ENCODE measurements at regions not wholly inside any gene's neighbourhood (a gene's known extent, or its start where the extent isn't known, plus 50 kb on each side); places are given as distances from the start of the nearest gene placed in this dataset.
A peak's percentile ranks its signal among the peaks of the same experiment; 100 is the strongest.

DNA sequence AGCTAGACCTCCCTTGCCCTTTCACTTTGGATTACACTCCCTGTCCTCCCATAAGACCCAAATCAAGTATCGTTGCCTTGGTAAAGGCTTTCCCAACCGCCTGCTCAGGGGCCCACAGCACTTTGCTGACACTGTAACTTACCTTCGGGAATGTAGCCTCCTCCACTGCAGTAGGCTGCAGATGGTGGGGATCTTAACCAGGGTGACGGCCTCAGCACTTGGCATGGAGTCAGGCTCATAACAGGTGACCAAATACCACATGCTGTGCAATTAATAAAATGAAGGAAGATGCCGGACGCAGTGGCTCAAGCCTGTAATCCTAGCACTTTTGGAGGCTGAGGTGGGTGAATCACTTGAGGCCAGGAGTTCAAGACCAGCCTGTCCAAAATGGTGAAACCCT lies 88.7 kb upstream of the IRF2BP2 start:
- no peak for DNase-seq (ENCODE audit: low spot score)

DNA sequence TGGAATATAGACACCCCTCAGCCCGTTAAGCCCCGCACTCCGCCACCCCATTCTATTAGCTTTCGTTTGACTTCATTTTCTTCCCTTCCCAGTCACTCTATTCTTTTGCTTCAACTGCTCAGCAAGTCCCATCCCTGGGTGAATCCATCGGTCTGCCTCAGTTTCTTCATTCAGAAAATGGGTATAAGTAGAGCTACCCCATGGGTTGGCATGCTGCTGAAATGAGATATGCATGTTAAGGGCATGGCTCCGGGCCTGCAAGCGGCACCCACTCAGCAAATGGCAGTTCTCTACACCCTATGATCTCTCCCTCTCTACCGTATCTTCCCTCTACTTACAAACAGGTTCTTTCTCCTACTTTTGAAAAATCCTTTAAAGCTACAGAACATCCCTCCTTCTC lies 87.8 kb upstream of the IRF2BP2 start:
- DNase-seq (ENCODE audit: low spot score), result no peak

DNA sequence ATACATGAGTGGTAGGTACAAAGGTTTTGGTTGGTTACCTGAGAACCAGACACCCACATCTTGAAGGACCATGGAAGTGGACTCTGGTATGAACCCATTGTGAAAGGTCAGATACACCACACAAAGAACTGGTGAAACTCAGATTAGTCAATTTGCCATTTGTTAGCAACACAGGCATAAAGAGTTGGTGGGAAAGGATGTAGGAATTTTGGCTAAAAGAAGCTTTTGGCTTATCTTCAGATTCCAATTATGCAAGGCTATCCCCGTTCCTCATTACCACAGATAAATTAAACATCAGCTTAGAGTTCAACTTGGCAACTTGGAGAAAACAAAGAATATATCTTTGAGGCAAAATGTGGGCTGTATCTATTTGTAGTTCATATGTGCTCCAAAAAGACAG lies 87.0 kb upstream of the IRF2BP2 start:
- DNase-seq (ENCODE audit: low spot score), result no peak

DNA sequence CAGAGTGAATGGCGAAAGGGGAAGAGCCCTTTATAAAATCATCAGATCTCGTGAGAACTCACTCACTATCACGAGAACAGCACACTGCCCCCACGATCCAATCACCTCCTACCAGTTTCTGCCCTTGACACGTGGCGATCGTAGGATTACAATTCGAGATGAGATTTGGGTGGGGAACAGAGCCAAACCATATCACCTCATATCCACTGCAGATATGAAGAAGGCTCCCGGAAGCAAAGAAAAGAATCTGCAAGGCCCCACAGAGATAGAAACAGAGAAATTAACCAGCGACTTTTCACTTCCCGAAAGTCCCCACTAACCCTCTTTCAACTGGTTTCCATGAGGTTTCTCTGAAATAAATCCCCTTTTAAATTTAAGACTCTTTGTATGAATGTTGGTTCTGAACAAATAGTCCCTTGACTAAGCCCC lies 86.2 kb upstream of the IRF2BP2 start:
- no peak for DNase-seq (ENCODE audit: low spot score)

DNA sequence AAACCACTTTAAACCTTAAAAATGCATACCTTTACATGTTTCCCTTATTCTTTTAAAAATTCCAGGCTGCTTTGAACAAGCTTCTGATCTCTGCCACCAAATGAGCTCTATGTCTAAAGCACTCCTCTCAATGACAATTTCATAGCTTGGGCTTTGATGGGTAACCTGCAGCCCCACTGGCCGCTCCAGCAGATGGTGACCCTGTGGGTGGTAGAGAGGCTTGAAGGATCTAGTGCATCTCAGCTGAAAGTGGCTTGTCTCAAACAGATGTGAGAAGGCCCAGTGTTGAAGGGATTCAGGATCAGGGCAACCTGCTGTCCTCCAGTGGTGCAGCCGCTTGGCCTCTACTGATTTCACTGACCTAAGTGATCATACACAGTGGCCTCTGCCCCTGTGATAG lies 84.7 kb upstream of the IRF2BP2 start:
- DNase-seq (ENCODE audit: low spot score), result no peak

DNA sequence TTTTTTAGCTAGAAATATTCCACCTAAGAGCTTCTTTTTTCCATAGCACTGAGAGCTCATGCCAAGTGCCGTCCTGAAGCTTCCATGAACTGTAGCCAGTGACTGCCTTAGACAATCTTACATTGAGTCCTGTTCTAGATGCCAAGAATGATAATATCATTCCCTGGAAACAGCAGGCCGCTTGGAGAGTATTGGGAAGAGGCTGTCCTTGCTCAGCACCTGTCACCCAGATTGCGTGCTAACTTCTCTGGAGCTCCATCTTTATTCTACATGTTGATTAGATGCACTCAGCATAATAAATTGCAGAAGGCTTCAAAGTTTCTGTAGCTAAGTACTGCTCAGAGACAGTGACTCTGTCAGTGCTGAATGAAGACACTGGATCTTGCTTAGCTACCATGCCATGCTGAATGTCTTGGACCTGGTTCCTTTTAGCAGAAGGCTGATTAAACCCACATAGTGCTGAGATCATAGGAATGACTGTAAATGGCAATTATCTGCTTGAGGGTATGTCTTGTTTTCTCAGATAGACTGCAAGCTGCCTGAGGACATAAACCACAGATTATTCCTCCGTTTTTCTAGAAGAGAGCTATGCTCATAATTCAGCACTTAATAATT lies 83.1 kb upstream of the IRF2BP2 start:
- DNase-seq (ENCODE audit: low spot score), result no peak

DNA sequence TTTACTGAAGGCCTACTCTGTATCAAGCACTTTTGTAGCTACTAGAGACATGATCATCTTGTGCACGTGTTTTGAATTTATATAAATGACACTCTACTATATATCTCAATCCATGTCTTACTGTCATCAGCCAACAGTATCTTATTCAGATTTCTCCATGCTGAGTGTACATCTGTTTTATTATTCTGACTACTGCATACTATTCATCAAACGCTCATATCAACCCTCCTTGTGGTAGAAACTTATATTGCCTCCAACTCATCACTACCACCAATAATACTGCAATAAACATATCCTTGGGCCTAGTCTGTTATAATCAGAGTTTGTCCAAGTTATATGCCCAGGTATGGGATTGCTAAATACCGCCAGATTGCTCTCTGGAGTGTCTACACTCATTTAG lies 81.6 kb upstream of the IRF2BP2 start:
- DNase-seq (ENCODE audit: low spot score), result no peak

DNA sequence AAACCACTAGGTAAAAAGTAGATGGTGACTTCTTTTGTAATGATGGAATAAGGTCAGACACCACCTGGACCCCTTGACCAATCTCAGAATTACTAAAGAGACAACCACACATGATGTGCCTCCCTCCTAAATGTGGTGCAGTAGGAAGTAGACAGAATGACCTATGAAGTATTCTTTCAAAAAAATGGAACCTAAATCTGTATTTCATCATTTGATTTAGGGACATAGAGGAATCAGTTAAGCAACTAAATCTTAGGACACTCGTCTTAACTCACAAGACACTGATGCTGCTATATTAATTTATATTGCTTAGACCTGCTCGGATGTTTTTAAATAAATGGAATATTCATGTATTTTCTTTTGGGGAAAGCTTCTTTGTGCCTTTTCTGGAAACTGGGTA lies 80.9 kb upstream of the IRF2BP2 start:
- DNase-seq (ENCODE audit: low spot score), result no peak

DNA sequence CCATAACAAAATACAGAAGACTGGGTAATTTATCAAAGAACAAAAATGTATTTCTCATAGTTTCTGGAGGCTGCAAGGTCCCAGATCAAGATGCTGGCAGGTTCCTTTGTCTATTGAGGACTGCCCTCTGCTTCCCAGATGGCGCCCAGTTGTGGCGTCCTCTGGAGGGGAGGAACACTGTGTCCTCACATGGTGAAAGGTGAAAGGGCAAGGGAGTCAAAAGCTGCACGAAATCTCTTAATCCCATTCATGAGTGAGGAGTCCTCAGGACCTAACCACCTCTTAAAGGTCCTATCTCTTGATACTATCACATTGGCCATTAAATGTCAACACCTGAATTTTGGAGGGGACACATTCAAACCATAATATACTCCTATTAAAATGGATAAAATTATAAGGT lies 79.3 kb upstream of the IRF2BP2 start:
- DNase-seq (ENCODE audit: low spot score), result no peak

DNA sequence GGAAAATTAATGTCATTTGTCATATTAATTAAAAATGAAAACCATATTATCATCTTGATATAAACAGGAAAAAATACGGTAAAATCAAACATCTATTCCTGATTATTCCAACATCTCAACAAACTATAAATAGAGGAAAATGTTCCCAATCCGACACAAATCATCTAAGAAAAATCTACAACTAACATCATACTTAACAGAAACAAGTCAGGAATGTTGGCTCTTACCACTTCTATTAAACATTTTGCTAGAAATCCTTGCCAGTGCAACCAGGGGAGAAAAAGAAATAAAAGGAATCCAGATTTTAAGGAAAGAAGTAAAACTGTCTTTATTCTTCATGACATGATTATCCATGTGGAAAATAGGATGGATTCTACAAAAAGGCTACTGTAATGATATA lies 77.0 kb upstream of the IRF2BP2 start:
- no peak for DNase-seq (ENCODE audit: low spot score)

DNA sequence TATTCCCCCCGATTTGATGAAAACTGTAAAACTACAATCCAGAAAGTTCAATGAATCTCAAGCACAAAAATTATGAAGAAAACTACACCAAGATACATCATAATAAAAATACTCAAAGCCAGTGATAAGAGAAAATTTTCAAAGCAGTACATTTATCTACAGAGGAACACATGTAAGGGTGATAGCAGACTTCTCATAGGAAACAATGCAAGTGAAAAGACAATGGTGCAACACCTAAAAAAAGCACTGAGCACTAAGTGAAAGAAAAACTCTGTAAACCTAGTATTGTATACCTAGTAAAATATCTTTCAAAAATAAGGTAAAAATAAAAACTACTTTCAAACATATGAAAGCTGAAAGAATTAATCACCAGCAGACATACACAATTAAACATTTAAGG lies 76.1 kb upstream of the IRF2BP2 start:
- DNase-seq (ENCODE audit: low spot score), result no peak

DNA sequence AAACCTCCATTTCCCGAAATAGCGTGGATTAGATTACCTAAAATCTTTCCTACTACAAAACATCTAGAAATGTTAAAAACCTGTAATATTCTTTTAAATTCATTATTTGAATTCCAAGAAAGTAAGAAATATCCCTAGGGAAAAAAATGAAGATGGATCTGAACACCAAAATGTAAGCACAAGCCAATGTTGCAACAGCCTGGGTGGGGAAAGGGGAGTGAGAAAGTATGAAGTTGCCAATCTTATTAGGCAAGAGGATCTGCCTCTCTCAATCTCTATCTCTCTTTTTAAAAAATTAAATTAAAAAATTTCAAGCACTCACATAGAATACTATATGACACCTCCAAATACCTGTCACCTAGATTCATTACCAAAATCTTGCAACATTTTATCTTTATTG lies 74.9 kb upstream of the IRF2BP2 start:
- no peak for DNase-seq (ENCODE audit: low spot score)

DNA sequence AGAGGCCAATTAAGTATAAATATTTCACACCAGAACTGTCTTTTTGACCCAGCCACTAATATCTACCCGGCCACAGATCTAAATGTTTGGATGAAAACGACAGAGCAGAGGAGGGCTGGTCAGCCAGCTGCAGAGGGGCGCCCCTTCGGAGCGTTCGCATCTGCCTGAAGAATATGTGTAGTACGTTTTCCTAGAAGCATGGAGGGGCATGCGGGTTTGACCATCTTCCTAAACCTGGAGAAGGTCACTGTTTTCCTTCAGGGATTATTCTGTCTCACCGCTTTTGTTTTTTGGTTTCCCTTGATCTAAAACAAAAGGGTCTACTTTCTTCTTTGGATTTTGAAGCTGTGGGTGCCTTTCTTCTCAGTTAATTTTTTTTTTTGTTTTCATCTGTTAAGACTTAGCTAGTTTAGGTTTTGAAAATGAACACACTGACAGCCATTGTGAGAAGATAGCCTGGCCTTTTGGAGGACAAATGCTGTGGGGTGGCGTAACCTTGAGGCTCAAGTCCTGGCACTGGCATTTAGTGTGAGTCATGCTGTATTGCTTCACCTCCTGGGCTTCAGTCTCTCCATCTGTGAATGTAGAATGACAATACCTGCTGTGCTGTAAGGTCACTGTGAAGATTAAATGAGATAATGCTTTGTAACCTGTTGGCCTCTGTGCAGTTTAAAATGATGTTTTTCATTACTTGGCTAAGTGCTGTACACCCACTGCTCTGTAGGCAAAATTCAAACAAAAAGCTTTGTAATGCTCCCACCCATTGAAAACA lies 74.1 kb upstream of the IRF2BP2 start:
- peak; percentile 24 for DNase-seq (ENCODE audit: low spot score)

DNA sequence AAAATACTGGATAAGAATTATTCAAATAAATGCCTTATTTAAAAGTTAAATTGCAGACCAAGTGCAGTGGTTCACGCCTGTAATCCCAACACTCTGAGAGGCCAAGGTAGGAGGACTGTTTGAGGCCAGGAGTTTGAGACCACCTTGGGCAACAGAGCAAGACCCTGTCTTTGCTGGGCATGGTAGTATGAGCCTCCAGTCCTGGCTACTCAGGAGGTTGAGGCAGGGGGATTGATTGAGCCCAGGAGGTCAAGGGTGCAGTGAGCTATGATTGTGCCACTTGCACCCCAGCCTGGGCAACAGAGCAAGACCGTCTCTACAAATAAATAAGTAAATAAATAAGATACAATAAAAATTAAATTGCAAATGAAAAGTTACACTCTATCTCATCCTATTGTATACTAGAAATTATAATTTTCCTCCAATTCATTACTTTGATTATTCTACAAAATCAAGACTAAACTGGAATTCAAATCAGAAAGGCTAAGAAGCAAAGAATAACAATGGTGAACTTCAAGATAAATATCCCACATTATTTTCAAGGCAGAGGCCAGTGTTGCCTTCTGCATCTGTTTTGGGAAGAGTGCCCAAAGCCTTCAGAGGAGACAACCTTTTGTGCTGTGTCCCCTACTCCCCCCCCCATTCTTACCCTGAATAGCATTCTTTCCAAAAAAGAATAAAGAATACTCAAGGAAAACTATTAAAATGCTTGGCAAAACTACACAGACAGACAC lies 73.3 kb upstream of the IRF2BP2 start:
- peak; percentile 32 for DNase-seq (ENCODE audit: low spot score)

DNA sequence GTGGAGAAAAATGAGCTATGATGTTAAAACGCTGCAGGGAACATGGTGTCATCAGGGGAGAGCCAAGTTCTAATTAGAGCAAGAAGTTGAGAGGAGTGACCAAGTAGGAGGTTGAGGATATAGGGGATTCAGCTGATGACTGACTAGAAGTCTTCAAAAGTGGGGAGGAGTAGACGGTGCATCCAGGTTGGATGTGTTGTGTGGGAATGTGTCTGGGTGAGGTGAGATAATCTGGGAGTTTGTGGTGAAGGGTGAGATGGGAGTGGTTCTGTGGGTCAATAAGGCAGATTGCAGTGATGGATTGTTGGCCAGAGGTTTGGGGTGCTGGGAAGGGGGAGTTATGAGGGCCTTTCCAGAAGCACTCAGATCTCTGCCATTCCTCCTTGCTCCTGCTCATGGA lies 72.0 kb upstream of the IRF2BP2 start:
- DNase-seq (ENCODE audit: low spot score), result no peak

DNA sequence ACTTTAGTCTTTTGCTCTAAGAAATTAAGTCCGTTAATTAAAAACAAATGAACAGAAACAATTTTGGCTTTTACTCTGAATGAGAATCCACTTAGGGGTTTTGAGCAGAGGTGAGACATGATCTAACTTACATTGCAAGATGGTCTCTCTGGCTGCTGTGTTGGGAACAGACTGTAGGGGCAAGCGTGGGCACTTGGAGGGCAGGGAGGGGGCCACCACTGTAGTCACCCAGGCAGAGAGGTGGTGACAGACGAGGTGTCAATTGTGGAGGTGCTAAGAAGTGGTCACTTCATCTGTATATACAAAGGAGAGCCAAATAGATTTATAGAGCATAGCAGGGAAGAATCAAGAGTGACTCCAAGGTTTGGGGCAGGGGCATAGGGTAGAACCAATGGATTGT lies 71.1 kb upstream of the IRF2BP2 start:
- DNase-seq (ENCODE audit: low spot score), result no peak

DNA sequence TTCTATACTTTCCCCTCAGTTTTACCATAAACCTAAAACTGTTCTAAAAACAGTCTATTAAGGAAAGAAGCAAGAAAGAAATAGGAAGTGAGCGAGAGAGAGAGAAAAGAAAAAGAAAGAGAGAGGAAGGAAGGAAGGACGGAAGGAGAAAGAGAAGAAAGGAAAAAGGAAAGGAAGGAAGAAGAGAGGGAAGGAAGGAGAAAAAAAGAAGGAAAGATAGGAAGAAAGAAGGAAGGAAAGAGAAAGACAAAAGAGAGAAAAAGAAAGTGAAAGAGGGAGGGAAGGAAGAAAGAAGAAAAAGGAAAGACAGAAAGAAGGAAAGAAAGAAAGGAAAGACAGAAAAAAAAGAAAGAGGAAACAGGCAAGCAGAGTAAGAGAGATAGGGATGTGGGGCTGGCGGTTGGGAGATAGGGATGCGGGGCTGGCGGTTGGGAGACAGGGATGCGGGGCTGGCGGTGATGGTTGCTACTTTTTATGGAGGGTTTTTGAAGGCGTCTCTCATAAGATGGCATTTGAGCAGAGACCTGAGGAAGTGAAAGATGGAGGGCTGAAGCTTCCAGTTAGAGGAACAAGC lies 70.4 kb upstream of the IRF2BP2 start:
- DNase-seq (ENCODE audit: low spot score), result no peak

DNA sequence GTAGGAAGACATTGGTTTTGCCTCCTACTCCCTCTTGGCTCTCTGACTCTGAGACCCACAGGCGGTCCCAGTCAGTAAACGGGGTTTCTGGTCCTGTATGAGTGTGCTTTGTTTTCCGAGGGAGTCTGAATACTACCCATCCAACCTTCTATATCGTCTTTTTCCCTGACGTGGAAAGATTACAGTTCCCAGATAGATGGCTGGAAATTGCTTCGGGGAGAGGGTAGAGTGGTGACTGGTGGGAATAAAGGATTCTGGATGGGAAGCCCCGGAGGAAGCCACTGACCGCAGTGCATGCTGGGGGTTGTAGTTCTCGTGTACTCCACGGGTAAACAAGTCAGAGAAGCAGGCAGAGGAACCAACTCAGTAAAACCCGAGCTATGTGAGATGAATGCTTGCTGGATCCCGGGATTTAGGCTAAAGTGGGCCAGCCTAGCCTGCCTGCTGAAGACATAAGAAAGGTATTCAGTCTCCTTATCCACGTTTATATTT lies 66.2 kb upstream of the IRF2BP2 start:
- peak; percentile 92 for DNase-seq (ENCODE audit: low spot score)

DNA sequence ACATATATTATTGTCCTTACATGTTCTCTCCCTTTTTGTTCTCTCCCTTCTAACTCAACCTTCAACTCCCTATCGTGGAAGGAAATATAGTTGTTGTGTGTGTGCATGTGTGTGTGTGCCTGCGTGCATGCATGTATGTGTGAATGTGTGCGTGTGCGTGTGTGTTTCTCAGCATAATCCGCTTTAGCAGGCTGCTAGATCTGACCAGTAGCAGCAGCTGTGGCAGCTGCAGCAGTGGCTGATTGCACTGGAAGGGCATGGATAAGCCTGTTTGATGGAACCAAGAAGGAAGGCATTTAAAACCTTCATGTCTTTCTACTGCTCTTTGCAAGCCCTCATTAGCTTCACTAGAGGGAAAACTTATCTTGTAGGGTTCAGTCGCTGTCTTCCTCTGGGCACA lies 65.6 kb upstream of the IRF2BP2 start:
- DNase-seq (ENCODE audit: low spot score), result no peak

DNA sequence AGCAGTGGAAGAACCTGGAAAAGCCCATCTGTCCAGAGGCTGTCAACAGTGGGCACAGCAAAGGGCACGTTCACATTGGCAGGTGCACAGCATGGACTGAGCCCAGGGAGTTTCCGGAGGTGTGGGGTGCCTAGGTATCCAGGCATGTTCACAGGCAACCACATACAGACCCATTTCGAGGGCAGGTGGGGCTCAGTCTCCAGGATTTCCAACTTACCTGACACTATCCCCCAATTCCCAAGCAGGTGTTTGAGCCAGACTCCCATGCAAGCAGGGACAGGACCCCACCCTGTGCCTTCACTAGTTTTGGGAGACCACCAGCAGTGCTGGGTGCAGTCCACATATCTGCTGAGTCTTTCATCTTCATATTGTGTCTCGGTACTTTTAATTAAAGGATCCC lies 65.0 kb upstream of the IRF2BP2 start:
- no peak for DNase-seq (ENCODE audit: low spot score)

DNA sequence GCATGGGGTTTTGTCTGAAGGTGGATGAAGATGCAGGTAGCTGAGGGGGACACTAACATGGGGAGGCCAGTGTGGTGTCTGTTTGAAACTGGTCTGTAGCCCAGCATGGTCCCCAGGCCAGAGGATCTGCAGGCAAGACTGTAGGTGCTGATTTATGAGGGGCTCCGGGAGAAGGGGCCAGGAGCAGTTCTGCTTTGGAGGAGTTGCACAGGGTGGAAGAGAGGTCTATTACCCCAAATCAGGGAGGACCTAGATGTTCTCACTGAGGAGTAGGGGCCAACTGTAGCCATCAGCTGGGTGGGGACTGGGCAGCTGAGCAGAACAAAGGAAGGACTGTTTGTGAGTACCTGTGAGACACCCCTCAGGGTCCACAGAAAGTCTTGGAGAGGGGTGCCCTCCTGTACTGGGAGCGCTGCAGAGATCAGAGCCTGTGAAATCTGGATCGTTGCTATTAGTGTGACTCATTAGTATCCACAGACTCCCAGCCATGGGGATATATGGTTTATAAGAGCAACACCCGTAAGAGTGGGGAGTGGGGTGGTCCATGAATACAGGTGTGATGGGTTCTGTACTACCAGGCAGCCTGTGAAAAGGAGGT lies 64.3 kb upstream of the IRF2BP2 start:
- DNase-seq (ENCODE audit: low spot score), result no peak

DNA sequence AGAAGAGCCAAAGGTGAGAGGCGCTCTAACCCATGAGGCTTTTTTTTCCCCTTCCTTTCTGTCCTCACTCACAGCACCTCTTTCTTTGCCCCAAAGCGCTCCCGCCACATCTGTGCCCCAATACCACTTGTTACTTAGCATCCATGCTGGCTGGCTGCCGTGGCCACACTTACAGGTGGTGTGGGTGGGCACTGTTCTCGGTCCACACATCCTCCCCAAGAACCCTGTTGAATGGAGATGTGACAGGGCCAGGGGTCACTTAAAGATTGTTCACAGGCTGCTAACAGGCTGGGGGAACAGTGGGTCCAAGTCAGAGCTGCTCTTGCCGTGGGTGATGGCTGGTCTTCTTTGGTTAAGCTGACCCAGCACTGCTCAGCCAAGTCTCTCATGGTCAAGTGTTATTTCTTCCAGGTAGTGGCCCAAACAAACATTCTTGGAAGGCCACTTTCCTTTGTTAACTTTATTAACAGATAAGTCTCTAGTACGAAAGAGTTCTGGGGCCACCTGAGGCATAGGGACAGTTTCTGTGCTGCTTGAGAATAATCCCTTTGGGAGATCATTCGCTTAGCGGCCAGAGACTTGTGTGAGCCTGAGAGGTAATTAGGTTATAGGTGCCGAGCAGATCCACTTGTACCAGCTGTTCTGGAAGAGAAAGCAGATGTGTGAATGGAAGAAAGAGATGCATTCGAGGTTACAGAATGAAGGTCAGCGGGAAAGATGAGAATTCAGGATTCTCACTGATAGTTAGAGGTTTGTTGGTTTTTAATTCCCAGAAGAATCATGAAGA lies 62.6 kb upstream of the IRF2BP2 start:
- no peak for DNase-seq (ENCODE audit: low spot score)

Measured in globus pallidus (tissue), 1 donor.